Keratinocyte (primary cell): ENCODE measurements at regions not wholly inside any gene's neighbourhood (a gene's known extent, or its start where the extent isn't known, plus 50 kb on each side); places are given as distances from the start of the nearest gene placed in this dataset.

ENCODE experiments used
- DNase-seq: peaks from one replicate; pipeline ENCODE4 v3.0.0-alpha.2; 2011; ENCODE audit warnings: low read depth, missing footprints, low spot score
- FAIRE-seq: peaks from 2 replicates; lab custom pipeline; 2011; peaks lifted over from hg19 to GRCh38; lab: Jason Lieb, UNC
- H2AFZ ChIP-seq: 2 replicates; pipeline ENCODE4 v1.6.0; 2012; ENCODE audit warnings: low read length, control low read depth, inconsistent platforms; ENCODE audit not compliant: control insufficient read depth
- H3K27ac ChIP-seq: 2 replicates; pipeline ENCODE4 v1.5.1; 2011; ENCODE audit warnings: low read length; ENCODE audit not compliant: control insufficient read depth, insufficient read depth
- H3K27me3 ChIP-seq: 3 replicates; pipeline ENCODE4 v1.6.0; 2011; ENCODE audit warnings: low read length; ENCODE audit not compliant: control insufficient read depth, insufficient read depth; ENCODE audit errors: extremely low read depth
- H3K36me3 ChIP-seq, 2 experiments: 2 replicates in 1 of 2; 3 replicates in 1 of 2; pipeline ENCODE4 v1.5.1; 2011; ENCODE audit warnings: low read length in 2 of 2, mild to moderate bottlenecking in 1 of 2; ENCODE audit not compliant: control insufficient read depth in 2 of 2, insufficient read depth in 2 of 2; ENCODE audit errors: extremely low read depth in 1 of 2
- H3K4me1 ChIP-seq: 3 replicates; pipeline ENCODE4 v1.5.1; 2011; ENCODE audit warnings: low read length; ENCODE audit not compliant: control insufficient read depth, insufficient read depth; ENCODE audit errors: extremely low read depth
- H3K4me2 ChIP-seq: 3 replicates; pipeline ENCODE4 v1.6.0; 2011; ENCODE audit warnings: low read depth, low read length; ENCODE audit not compliant: control insufficient read depth, insufficient read depth; ENCODE audit errors: extremely low read depth
- H3K4me3 ChIP-seq, 3 experiments: fragments of 200-600 bp in 1 of 3; sonication (generic) in 1 of 3; 2 replicates in 2 of 3; 3 replicates in 1 of 3; pipeline ENCODE4 v1.5.1; 2011 to 2016; ENCODE audit warnings: low read length in 3 of 3, mild to moderate bottlenecking in 3 of 3, control low read depth in 2 of 3, inconsistent platforms in 1 of 3, low read depth in 1 of 3, mixed read lengths in 1 of 3, mixed run types in 1 of 3, moderate library complexity in 1 of 3; ENCODE audit not compliant: control insufficient read depth in 2 of 3, insufficient read depth in 2 of 3; ENCODE audit errors: extremely low read depth in 1 of 3
- H3K79me2 ChIP-seq: 2 replicates; pipeline ENCODE4 v1.6.0; 2012; ENCODE audit warnings: low read length; ENCODE audit not compliant: control insufficient read depth, insufficient read depth
- H3K9ac ChIP-seq: 3 replicates; pipeline ENCODE4 v1.6.0; 2011; ENCODE audit warnings: low read length; ENCODE audit not compliant: control insufficient read depth, insufficient read depth; ENCODE audit errors: extremely low read depth
- H3K9me1 ChIP-seq: 3 replicates; pipeline ENCODE4 v1.6.0; 2011; ENCODE audit warnings: low read length; ENCODE audit not compliant: control insufficient read depth, insufficient read depth; ENCODE audit errors: extremely low read depth
- H3K9me3 ChIP-seq: 2 replicates; pipeline ENCODE4 v1.5.1; 2012; ENCODE audit warnings: low read depth, low read length; ENCODE audit not compliant: control insufficient read depth
- H4K20me1 ChIP-seq: 3 replicates; pipeline ENCODE4 v1.6.0; 2011; ENCODE audit warnings: low read length; ENCODE audit not compliant: control insufficient read depth, insufficient read depth; ENCODE audit errors: extremely low read depth
- CTCF ChIP-seq, 3 experiments: IDR thresholded peaks in 1 of 3; conservative IDR thresholded peaks in 1 of 3; optimal IDR thresholded peaks in 1 of 3; 2 replicates in 2 of 3; 3 replicates in 1 of 3; pipeline versions ENCODE3 to v1.5.1; 2011; ENCODE audit warnings: low read length in 3 of 3, mild to moderate bottlenecking in 3 of 3, moderate library complexity in 2 of 3, control low read depth in 1 of 3, inconsistent platforms in 1 of 3; ENCODE audit not compliant: insufficient read depth in 2 of 3; ENCODE audit errors: extremely low read depth in 1 of 3
- EZH2 ChIP-seq: IDR thresholded peaks from one replicate; pipeline ENCODE4 v1.6.1; 2012; ENCODE audit warnings: inconsistent platforms, mild to moderate bottlenecking, low read length, moderate library complexity
- dilution Hi-C: fragments of 300-500 bp; cut with MboI; formaldehyde crosslinking; loops from one replicate; pipeline ENCODE4 v1.7.0; 2020; ENCODE audit warnings: low sequenced_read_pairs; ENCODE audit not compliant: extremely low pct_ligation_motif_present

GRCh38 chr4:163245044-163245728 lies 78.5 kb upstream of the NAF1 start:
- H3K9ac ChIP-seq: no peak overlapping the region
- H3K9me1 ChIP-seq: no peaks in the 10 kb centered on the region
- H4K20me1 ChIP-seq: no peaks in the 10 kb centered on the region
- H3K4me2 ChIP-seq: no peak overlapping the region
- H3K4me1 ChIP-seq: no peaks in the 10 kb centered on the region
- H3K36me3 ChIP-seq: no peaks in the 10 kb centered on the region
- H2AFZ ChIP-seq: no peak overlapping the region
- FAIRE-seq (no peak), DNase-seq (no peak)
- H3K4me3 ChIP-seq: no peak overlapping the region
- no peaks in the 10 kb centered on the region for H3K79me2 ChIP-seq
- no peaks in the 10 kb centered on the region for H3K9me3 ChIP-seq
- dilution Hi-C loops: no loop called here
- H3K27me3 ChIP-seq: no peaks in the 10 kb centered on the region
- TF ChIP-seq EZH2: no peak
- no peak for TF ChIP-seq CTCF (optimal IDR thresholded peaks at IDR 0.05 in 1 of 3, IDR thresholded peaks at IDR 0.05 in 1 of 3, conservative IDR thresholded peaks at IDR 0.05 in 1 of 3; ENCODE audit: extremely low read depth in 1 of 3, insufficient read depth in 2 of 3, low read length in 3 of 3)
- H3K27ac ChIP-seq: no peak overlapping the region

GRCh38 chr4:163243297-163243981 lies 76.7 kb upstream of the NAF1 start:
- Histone ChIP-seq H4K20me1 (no peaks in the 10 kb centered on the region), H3K4me3 (no peak overlapping the region), H3K9me1 (no peaks in the 10 kb centered on the region), H3K9me3 (no peaks in the 10 kb centered on the region), H3K9ac (no peak overlapping the region), H3K27ac (no peak overlapping the region), H3K4me2 (no peak overlapping the region), H3K27me3 (no peaks in the 10 kb centered on the region), H2AFZ (no peak overlapping the region), H3K4me1 (no peaks in the 10 kb centered on the region), H3K79me2 (no peaks in the 10 kb centered on the region), H3K36me3 (no peaks in the 10 kb centered on the region)
- no peak for FAIRE-seq
- no peak for DNase-seq
- TF ChIP-seq EZH2: no peak
- no peak for TF ChIP-seq CTCF (optimal IDR thresholded peaks at IDR 0.05 in 1 of 3, IDR thresholded peaks at IDR 0.05 in 1 of 3, conservative IDR thresholded peaks at IDR 0.05 in 1 of 3; ENCODE audit: extremely low read depth in 1 of 3, insufficient read depth in 2 of 3, low read length in 3 of 3)
- dilution Hi-C loops: no loop called here
